ENCODE measurements at regions not wholly inside any gene's neighbourhood (a gene's known extent, or its start where the extent isn't known, plus 50 kb on each side); places are given as distances from the start of the nearest gene placed in this dataset.

- no peak for DNase-seq (ENCODE audit: low spot score)
Measured at GRCh38 chr3:73796382-73796781, 171.6 kb upstream of the PDZRN3 start.

- DNase-seq (ENCODE audit: low spot score), result no peak
Measured at GRCh38 chr3:73791356-73791755, 166.6 kb upstream of the PDZRN3 start.

GRCh38 chr3:73789825-73790444 lies 165.2 kb upstream of the PDZRN3 start:
- no peak for DNase-seq (ENCODE audit: low spot score)

- DNase-seq (ENCODE audit: low spot score), result no peak
Measured at GRCh38 chr3:73787620-73788019, 162.9 kb upstream of the PDZRN3 start.

GRCh38 chr3:73786998-73787397 lies 162.3 kb upstream of the PDZRN3 start:
- no peak for DNase-seq (ENCODE audit: low spot score)

- DNase-seq (ENCODE audit: low spot score), result peak; percentile 11
Measured at GRCh38 chr3:73786321-73786807, 161.6 kb upstream of the PDZRN3 start.

- no peak for DNase-seq (ENCODE audit: low spot score)
Measured at GRCh38 chr3:73784686-73785392, 160.1 kb upstream of the PDZRN3 start.

- no peak for DNase-seq (ENCODE audit: low spot score)
Measured at GRCh38 chr3:73783811-73784210, 159.1 kb upstream of the PDZRN3 start.

- DNase-seq (ENCODE audit: low spot score), result no peak
Measured at GRCh38 chr3:73781541-73781940, 156.8 kb upstream of the PDZRN3 start.

- no peak for DNase-seq (ENCODE audit: low spot score)
Measured at GRCh38 chr3:73774645-73775044, 149.9 kb upstream of the PDZRN3 start.

- no peak for DNase-seq (ENCODE audit: low spot score)
Measured at GRCh38 chr3:73773233-73773632, 148.5 kb upstream of the PDZRN3 start.

- no peak for DNase-seq (ENCODE audit: low spot score)
Measured at GRCh38 chr3:73772076-73772886, 147.5 kb upstream of the PDZRN3 start.

GRCh38 chr3:73768524-73769308 lies 144.0 kb upstream of the PDZRN3 start:
- DNase-seq (ENCODE audit: low spot score), result no peak

- no peak for DNase-seq (ENCODE audit: low spot score)
Measured at GRCh38 chr3:73766599-73767381, 142.0 kb upstream of the PDZRN3 start.

GRCh38 chr3:73765878-73766545 lies 141.3 kb upstream of the PDZRN3 start:
- no peak for DNase-seq (ENCODE audit: low spot score)

- no peak for DNase-seq (ENCODE audit: low spot score)
Measured at GRCh38 chr3:73762855-73763254, 138.1 kb upstream of the PDZRN3 start.

- no peak for DNase-seq (ENCODE audit: low spot score)
Measured at GRCh38 chr3:73759297-73759711, 134.6 kb upstream of the PDZRN3 start.

GRCh38 chr3:73757536-73757935 lies 132.8 kb upstream of the PDZRN3 start:
- no peak for DNase-seq (ENCODE audit: low spot score)

- DNase-seq (ENCODE audit: low spot score), result no peak
Measured at GRCh38 chr3:73753985-73754384, 129.2 kb upstream of the PDZRN3 start.

GRCh38 chr3:73752338-73752737 lies 127.6 kb upstream of the PDZRN3 start:
- DNase-seq (ENCODE audit: low spot score), result no peak

GRCh38 chr3:73746623-73747022 lies 121.9 kb upstream of the PDZRN3 start:
- no peak for DNase-seq (ENCODE audit: low spot score)

All from kidney capillary endothelial cell (primary cell).